AG10803 (cell line): ENCODE measurements at regions not wholly inside any gene's neighbourhood (a gene's known extent, or its start where the extent isn't known, plus 50 kb on each side); places are given as distances from the start of the nearest gene placed in this dataset.
A peak's percentile ranks its signal among the peaks of the same experiment; 100 is the strongest.

Source experiments
- DNase-seq: peaks from one replicate; pipeline ENCODE4 v3.0.0; 2010; ENCODE audit warnings: low read depth
- H3K4me3 ChIP-seq: 2 replicates; pipeline ENCODE4 v1.5.1; 2011; ENCODE audit warnings: mild to moderate bottlenecking, low read length, control low read depth
- CTCF ChIP-seq: conservative IDR thresholded peaks from 2 replicates; pipeline ENCODE4 v1.5.1; 2011; ENCODE audit warnings: mild to moderate bottlenecking, low read length, control low read depth, inconsistent platforms

DNA sequence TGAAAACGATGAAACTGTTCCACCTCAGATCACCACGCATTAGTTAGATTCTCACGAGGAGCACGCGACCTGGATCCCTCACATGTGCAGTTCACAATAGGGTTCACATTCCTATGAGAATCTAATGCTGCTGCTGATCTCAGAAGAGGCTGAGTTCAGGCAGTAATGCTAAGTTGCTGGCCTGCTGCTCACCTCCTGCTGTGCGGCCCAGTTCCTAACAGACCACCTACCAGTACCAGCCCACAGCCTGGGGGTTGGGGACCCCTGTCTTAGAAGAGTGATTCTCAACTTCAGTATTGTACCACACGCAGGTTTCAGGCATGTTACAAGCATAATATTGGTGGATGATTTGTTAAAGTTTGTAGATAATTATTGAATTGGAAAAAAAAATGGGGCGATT is 182.7 kb downstream of the BLID start:
- no peak overlapping the region for H3K4me3 ChIP-seq
- no peak for TF ChIP-seq CTCF
- no peak for DNase-seq

DNA sequence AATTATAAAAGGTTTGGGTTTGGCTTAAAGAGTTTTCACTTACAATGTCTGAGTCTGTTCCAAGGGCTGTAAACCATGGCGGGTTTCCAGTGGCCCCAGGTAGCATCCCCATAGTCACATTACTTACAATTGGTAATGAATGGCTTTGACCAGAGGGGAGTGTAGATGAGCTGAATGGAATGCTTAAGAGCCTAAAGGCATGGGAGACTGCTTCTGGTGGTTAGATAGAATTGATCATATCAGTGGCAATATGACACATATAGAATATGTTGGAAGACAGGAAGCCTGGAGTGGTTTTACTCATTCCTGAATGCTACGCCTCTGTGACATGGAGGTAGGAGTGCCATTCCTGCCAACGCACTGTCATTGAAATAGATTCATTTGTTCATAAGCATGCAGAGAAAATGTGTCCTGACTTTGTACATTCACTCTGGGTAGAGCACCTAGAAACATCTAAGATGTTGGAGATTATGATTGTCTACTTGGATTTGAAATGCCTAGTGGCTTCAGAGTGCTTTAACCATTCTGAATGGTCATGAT is 183.3 kb downstream of the BLID start:
- TF ChIP-seq CTCF = no peak
- no peak overlapping the region for H3K4me3 ChIP-seq
- DNase-seq = no peak

GRCh38 chr11:121931748-121932352 is 184.2 kb downstream of the BLID start:
- TF ChIP-seq CTCF = no peak
- no peak for DNase-seq
- H3K4me3 ChIP-seq = no peak overlapping the region

- no peak overlapping the region for H3K4me3 ChIP-seq
- DNase-seq = no peak
- no peak for TF ChIP-seq CTCF
Observed at GRCh38 chr11:121931121-121931520, 184.9 kb downstream of the BLID start.

DNA sequence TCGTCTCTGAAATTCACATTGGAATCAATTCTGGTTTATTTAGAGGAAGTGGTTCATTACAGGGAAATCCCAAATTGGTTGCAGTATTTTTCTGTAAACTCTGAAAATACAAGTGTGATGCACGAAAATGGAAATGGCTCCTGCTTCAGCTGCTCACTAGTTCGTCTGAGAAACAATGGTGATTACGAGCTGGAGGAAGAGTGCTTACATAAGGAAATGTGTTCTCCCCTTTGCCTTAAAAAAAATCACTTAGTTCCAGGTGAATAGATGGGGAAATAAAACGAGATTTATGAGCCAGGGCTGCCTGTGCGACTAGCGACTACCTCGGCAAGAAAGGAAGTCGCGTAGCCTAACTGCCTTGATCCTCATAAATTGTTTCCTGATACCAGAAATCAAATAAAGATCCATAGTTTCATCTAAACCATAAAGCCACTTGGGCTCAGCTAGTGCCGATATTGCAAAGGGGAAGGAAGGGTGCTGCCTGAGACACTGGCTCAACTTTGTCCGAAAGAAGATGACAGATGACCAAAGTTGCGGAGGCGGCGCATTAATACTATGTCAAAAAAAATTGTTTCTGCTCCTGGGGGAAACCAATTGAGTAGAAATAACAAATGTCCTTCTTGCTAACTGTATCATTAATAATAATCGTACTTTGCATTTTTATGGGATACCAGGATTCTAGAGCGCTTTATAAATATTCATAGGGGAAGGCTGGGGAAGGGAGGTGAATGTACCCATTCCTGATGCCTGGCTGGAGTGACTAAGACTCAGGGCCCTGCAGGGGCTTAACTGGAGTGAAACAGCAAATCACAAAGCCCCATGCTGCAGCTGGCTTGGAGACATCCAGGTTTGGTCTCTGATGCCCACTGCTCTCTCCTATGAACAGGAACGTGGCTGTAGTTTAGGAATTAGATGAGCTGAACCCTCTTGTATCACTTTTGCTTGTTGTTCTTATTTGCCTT is 185.7 kb downstream of the BLID start:
- H3K4me3 ChIP-seq = peak overlapping the region; percentile 46
- no peak for TF ChIP-seq CTCF
- DNase-seq = peak; percentile 52

DNA sequence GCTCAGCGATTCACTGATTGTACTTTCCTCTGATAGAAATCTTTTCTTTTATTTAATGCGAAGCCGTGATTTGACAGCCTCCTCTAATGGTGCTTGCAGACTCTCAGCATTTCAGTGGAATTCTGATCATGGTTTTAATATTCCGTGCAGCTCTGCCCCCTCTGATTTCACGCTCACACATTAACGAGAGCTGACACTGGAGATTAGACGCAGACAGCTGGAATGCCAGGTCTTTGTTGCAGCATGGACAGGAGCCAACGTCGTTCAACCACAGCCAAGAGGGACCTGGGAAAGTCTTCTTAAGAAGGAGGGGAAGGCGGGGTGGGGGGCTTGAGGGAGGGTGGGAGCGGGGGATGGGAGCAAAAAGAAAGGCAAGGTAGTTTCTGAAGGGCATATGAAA is 186.4 kb downstream of the BLID start:
- peak; percentile 68 for DNase-seq
- H3K4me3 ChIP-seq = peak overlapping the region; percentile 46
- no peak for TF ChIP-seq CTCF
